Esophagus squamous epithelium (tissue), 5 donors: ENCODE measurements at regions not wholly inside any gene's neighbourhood (a gene's known extent, or its start where the extent isn't known, plus 50 kb on each side); places are given as distances from the start of the nearest gene placed in this dataset.

ENCODE experiments used
- DNase-seq: peaks from one replicate; lab custom pipeline; 2025; lab: John Stamatoyannopoulos, UW
- H3K27ac ChIP-seq, 4 donors: fragments of 200-600 bp; sonication (generic); one replicate each; pipeline ENCODE4 v1.5.1; 2016 to 2019; ENCODE audit warnings: mild to moderate bottlenecking in 1 of 4
- H3K27me3 ChIP-seq, 4 donors: fragments of 200-600 bp; sonication (generic); 1 replicate in 3 of 4; 2 replicates in 1 of 4; pipeline versions ENCODE4 v1.5.1 to v1.6.0; 2017 to 2021; ENCODE audit warnings: antibody characterized with exemption in 1 of 4
- H3K36me3 ChIP-seq, 3 donors: fragments of 200-600 bp; sonication (generic); one replicate each; pipeline ENCODE4 v1.5.1; 2016 to 2019
- H3K4me1 ChIP-seq, 3 donors: fragments of 200-600 bp; sonication (generic); one replicate each; pipeline ENCODE4 v1.5.1; 2017 to 2019
- H3K4me3 ChIP-seq, 4 donors: fragments of 200-600 bp; sonication (generic); 1 replicate in 3 of 4; 2 replicates in 1 of 4; pipeline ENCODE4 v1.5.1; 2016 to 2019; ENCODE audit warnings: mild to moderate bottlenecking in 2 of 4, moderate library complexity in 1 of 4
- H3K9me3 ChIP-seq, 3 donors: fragments of 200-600 bp; sonication (generic); one replicate each; pipeline ENCODE4 v1.5.1; 2016 to 2019
- POLR2A ChIP-seq, 4 donors: fragments of 450-650 bp; IDR thresholded peaks; one replicate each; pipeline ENCODE4 v1.6.1; 2017; ENCODE audit warnings: antibody characterized with exemption in 4 of 4, mild to moderate bottlenecking in 4 of 4, moderate library complexity in 3 of 4
- WGBS, 2 donors: methylation state at CpG; one replicate each; pipeline ENCODE4 v1.1.5; 2018; 5-methylcytosine and 5-hydroxymethylcytosine counted together
- intact Hi-C: fragments of 100-400 bp; cut with DNase I; formaldehyde crosslinking; loops from one replicate; pipeline ENCODE4 v1.15.0; 2022
- TF ChIP-seq, protein P1 (sequence below), 6 experiments: fragments of 450-650 bp in 4 of 6; fragments of 200-600 bp in 2 of 6; sonication (generic) in 2 of 6; IDR thresholded peaks; one replicate each; pipeline ENCODE4 v1.5.1; 2016 to 2019; ENCODE audit warnings: antibody characterized with exemption in 6 of 6, mild to moderate bottlenecking in 4 of 6, moderate library complexity in 4 of 6
- donor health status: DM: yes; HTN: yes; CAD: no.

- WGBS, 2 donors: 62 to 65% methylated on average over 5 of the region's 5 CpGs
- Histone ChIP-seq H3K9me3 (no peaks in the 10 kb centered on the region), H3K4me1 (peaks cover 4 to 47% (median 14%) of the 10 kb centered on the region in 3 donors), H3K4me3 (no peak overlapping the region), H3K36me3 (no peaks in the 10 kb centered on the region), H3K27me3 (no peaks in the 10 kb centered on the region), H3K27ac (peak overlapping the region in 2 of 4 donors; percentile 29 to 47)
- intact Hi-C loops: no loop called here
- no peak for TF ChIP-seq POLR2A (IDR thresholded peaks at IDR 0.05)
- TF ChIP-seq, protein P1, sequence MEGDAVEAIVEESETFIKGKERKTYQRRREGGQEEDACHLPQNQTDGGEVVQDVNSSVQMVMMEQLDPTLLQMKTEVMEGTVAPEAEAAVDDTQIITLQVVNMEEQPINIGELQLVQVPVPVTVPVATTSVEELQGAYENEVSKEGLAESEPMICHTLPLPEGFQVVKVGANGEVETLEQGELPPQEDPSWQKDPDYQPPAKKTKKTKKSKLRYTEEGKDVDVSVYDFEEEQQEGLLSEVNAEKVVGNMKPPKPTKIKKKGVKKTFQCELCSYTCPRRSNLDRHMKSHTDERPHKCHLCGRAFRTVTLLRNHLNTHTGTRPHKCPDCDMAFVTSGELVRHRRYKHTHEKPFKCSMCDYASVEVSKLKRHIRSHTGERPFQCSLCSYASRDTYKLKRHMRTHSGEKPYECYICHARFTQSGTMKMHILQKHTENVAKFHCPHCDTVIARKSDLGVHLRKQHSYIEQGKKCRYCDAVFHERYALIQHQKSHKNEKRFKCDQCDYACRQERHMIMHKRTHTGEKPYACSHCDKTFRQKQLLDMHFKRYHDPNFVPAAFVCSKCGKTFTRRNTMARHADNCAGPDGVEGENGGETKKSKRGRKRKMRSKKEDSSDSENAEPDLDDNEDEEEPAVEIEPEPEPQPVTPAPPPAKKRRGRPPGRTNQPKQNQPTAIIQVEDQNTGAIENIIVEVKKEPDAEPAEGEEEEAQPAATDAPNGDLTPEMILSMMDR (IDR thresholded peaks at IDR 0.05): no peak
- DNase-seq: no peak
Observed at GRCh38 chr10:79007421-79008319, 61.1 kb upstream of the ZMIZ1 start.

- intact Hi-C loops: no loop called here
- 93 to 94% methylated on average over 4 of the region's 5 CpGs for WGBS, 2 donors
- DNase-seq: no peak
- Histone ChIP-seq H3K9me3 (no peaks in the 10 kb centered on the region), H3K27me3 (no peaks in the 10 kb centered on the region), H3K36me3 (no peaks in the 10 kb centered on the region), H3K4me3 (no peak overlapping the region), H3K27ac (no peak overlapping the region), H3K4me1 (peaks cover 4 to 32% (median 9%) of the 10 kb centered on the region in 3 donors)
- TF ChIP-seq, protein P1 (IDR thresholded peaks at IDR 0.05): no peak
Observed at GRCh38 chr10:79009145-79009544, 59.6 kb upstream of the ZMIZ1 start.

DNA sequence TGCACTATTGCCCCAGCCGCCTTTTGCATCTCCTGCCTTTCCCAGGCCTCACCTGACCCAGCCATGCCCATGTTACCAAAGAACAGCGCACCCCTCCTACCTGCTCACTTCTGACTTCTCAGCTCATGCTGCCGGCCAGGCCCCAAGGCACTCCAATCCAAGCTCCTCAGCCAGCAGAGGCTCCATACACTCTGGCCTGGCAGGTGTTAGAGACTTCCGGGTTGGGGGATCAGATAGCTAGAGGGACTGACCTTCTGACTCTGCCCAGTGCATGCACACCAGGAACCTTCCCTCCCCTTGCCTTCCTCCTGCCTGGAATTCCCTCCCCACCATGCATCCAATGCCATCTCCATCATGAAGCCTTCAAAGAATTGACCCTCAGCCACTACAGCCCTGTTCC, 56.2 kb upstream of the ZMIZ1 start:
- H3K4me3 ChIP-seq: no peak overlapping the region

DNA sequence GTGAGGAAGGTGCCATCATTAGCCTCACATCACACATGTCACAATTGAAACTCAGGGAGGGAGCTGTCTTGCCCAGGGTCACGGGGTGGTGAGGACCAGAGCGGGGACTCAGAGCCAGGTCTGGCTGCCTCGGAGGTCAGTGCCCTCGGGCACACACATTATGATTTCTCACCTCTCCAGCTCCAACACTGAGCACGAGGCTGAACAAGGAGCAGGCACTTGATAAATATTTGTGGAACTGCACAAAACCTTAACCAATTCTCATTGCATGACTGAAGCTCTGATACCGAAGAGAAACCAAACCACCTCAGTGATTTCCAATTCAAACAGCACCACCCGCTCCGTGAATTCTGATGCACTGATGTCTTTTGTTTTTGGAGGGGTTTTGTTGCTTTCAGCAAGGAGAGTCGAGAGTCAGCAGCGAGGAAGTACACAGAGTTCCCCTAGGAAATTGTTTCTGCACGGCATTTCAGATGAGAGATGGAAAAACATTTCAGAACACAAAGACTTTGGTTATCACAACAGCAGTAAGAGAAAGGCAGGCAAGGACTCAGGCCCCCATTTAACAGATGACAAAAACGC, 55.3 kb upstream of the ZMIZ1 start:
- intact Hi-C loops: no loop called here
- Histone ChIP-seq H3K4me1 (peaks cover 0 to 13% (median 5%) of the 10 kb centered on the region in 3 donors), H3K4me3 (no peak overlapping the region), H3K9me3 (no peaks in the 10 kb centered on the region), H3K36me3 (no peaks in the 10 kb centered on the region), H3K27ac (no peak overlapping the region), H3K27me3 (no peaks in the 10 kb centered on the region)
- TF ChIP-seq, protein P1 (IDR thresholded peaks at IDR 0.05): no peak
- no peak for TF ChIP-seq POLR2A (IDR thresholded peaks at IDR 0.05)
- no peak for DNase-seq
- WGBS, 2 donors: 80 to 86% methylated on average over 8 to 11 of the region's 12 CpGs

More for the DNA sequence above, 56.2 kb upstream of the ZMIZ1 start:
- H3K36me3 ChIP-seq: no peaks in the 10 kb centered on the region
- WGBS, 2 donors: 67 to 97% methylated on average over 2 to 4 of the region's 4 CpGs
- TF ChIP-seq, protein P1 (IDR thresholded peaks at IDR 0.05): no peak
- TF ChIP-seq POLR2A (IDR thresholded peaks at IDR 0.05): no peak
- H3K4me1 ChIP-seq: peaks cover 0 to 13% (median 3%) of the 10 kb centered on the region in 3 donors
- intact Hi-C loops: no loop called here
- DNase-seq: no peak
- no peaks in the 10 kb centered on the region for H3K27me3 ChIP-seq
- H3K9me3 ChIP-seq: no peaks in the 10 kb centered on the region
- H3K27ac ChIP-seq: no peak overlapping the region

GRCh38 chr10:79014796-79015195, 54.0 kb upstream of the ZMIZ1 start:
- no peak overlapping the region for H3K4me3 ChIP-seq
- H3K4me1 ChIP-seq: peaks cover 9 to 22% (median 16%) of the 10 kb centered on the region in 3 donors
- no peaks in the 10 kb centered on the region for H3K9me3 ChIP-seq
- DNase-seq: no peak
- 100% methylated on average over 1 of the region's 1 CpG for WGBS, 2 donors
- H3K27ac ChIP-seq: no peak overlapping the region
- H3K36me3 ChIP-seq: no peaks in the 10 kb centered on the region
- intact Hi-C loops: no loop called here
- no peaks in the 10 kb centered on the region for H3K27me3 ChIP-seq
- TF ChIP-seq POLR2A (IDR thresholded peaks at IDR 0.05): no peak
- TF ChIP-seq, protein P1 (IDR thresholded peaks at IDR 0.05): no peak
